Prostate gland (tissue), 2 donors: ENCODE measurements at regions not wholly inside any gene's neighbourhood (a gene's known extent, or its start where the extent isn't known, plus 50 kb on each side); places are given as distances from the start of the nearest gene placed in this dataset.

Experiments used
- DNase-seq: peaks from one replicate; pipeline ENCODE4 v3.0.0-alpha.2; 2019; ENCODE audit warnings: low spot score
- H3K27ac ChIP-seq, 2 donors: fragments of 200-600 bp; sonication (generic); 2 replicates each; pipeline ENCODE4 v1.5.1; 2017 to 2019
- H3K27me3 ChIP-seq: fragments of 200-600 bp; sonication (generic); replicated peaks from 2 replicates; pipeline ENCODE4 v1.5.1; 2019; ENCODE audit not compliant: insufficient read depth
- H3K36me3 ChIP-seq, 2 donors: fragments of 200-600 bp; sonication (generic); 1 replicate in 1 of 2; 2 replicates in 1 of 2; pipeline versions ENCODE4 v1.5.1 to v1.8.1; 2017 to 2019
- H3K4me1 ChIP-seq: fragments of 200-600 bp; sonication (generic); replicated peaks from 2 replicates; pipeline ENCODE4 v1.5.1; 2019
- H3K4me3 ChIP-seq, 2 donors: fragments of 200-600 bp; sonication (generic); 2 replicates each; pipeline ENCODE4 v1.5.1; 2017 to 2019
- H3K9me3 ChIP-seq: fragments of 200-600 bp; sonication (generic); 2 replicates; pipeline ENCODE4 v1.5.1; 2017
- CTCF ChIP-seq, 4 experiments: fragments of 200-600 bp in 2 of 4; fragments of 450-650 bp in 2 of 4; sonication (generic) in 2 of 4; IDR thresholded peaks; 1 replicate in 3 of 4; 2 replicates in 1 of 4; pipeline ENCODE4 v1.5.1; 2016 to 2019; ENCODE audit warnings: antibody characterized with exemption in 4 of 4, mild to moderate bottlenecking in 2 of 4, moderate library complexity in 2 of 4
- POLR2A ChIP-seq: fragments of 450-650 bp; IDR thresholded peaks from one replicate; pipeline ENCODE4 v1.6.1; 2016; ENCODE audit warnings: antibody characterized with exemption, mild to moderate bottlenecking
- POLR2AphosphoS5 ChIP-seq: sonication (generic); formaldehyde crosslinking; IDR thresholded peaks from one replicate; pipeline ENCODE4 v1.6.1; 2017; ENCODE audit warnings: antibody characterized with exemption
- WGBS: methylation state at CpG from one replicate; pipeline ENCODE4 v1.1.5; 2018; 5-methylcytosine and 5-hydroxymethylcytosine counted together
- intact Hi-C: fragments of 100-400 bp; cut with DNase I; formaldehyde crosslinking; loops from one replicate; pipeline ENCODE4 v1.14.2; 2022

- no peak for DNase-seq
- Histone ChIP-seq H3K36me3 (no peaks in the 10 kb centered on the region), H3K27me3 (no peaks in the 10 kb centered on the region), H3K4me1 (no peaks in the 10 kb centered on the region), H3K27ac (no peak overlapping the region), H3K4me3 (no peak overlapping the region), H3K9me3 (no peaks in the 10 kb centered on the region)
- TF ChIP-seq CTCF (IDR thresholded peaks at IDR 0.05) (no peak), POLR2AphosphoS5 (no peak), POLR2A (no peak)
- intact Hi-C loops: no loop called here
- 92% methylated on average over 1 of the region's 1 CpG for WGBS
Observed at GRCh38 chr6:76703786-76704185, 631.3 kb upstream of the IMPG1 start.

GRCh38 chr6:76703285-76703684 is 630.8 kb upstream of the IMPG1 start:
- no peak for DNase-seq
- 88% methylated on average over 2 of the region's 2 CpGs for WGBS
- no peaks in the 10 kb centered on the region for H3K36me3 ChIP-seq
- no peaks in the 10 kb centered on the region for H3K4me1 ChIP-seq
- intact Hi-C loops: no loop called here
- no peak overlapping the region for H3K4me3 ChIP-seq
- H3K27ac ChIP-seq: no peak overlapping the region
- no peaks in the 10 kb centered on the region for H3K27me3 ChIP-seq
- TF ChIP-seq POLR2A: no peak
- no peak for TF ChIP-seq CTCF (IDR thresholded peaks at IDR 0.05)
- TF ChIP-seq POLR2AphosphoS5: no peak
- H3K9me3 ChIP-seq: no peaks in the 10 kb centered on the region

- Histone ChIP-seq H3K36me3 (no peaks in the 10 kb centered on the region), H3K27me3 (no peaks in the 10 kb centered on the region), H3K27ac (no peak overlapping the region), H3K4me1 (no peaks in the 10 kb centered on the region), H3K9me3 (no peaks in the 10 kb centered on the region), H3K4me3 (no peak overlapping the region)
- DNase-seq: no peak
- intact Hi-C loops: no loop called here
- 58% methylated on average over 1 of the region's 1 CpG for whole genome bisulfite sequencing
- TF ChIP-seq CTCF (IDR thresholded peaks at IDR 0.05): no peak
- TF ChIP-seq POLR2A: no peak
- TF ChIP-seq POLR2AphosphoS5: no peak
Observed at GRCh38 chr6:76702187-76702586, 629.7 kb upstream of the IMPG1 start.

- DNase-seq: no peak
- H3K27me3 ChIP-seq: no peaks in the 10 kb centered on the region
- WGBS: 33% methylated on average over 3 of the region's 3 CpGs
- no peaks in the 10 kb centered on the region for H3K9me3 ChIP-seq
- H3K4me1 ChIP-seq: no peaks in the 10 kb centered on the region
- TF ChIP-seq CTCF (IDR thresholded peaks at IDR 0.05) (no peak), POLR2AphosphoS5 (no peak), POLR2A (no peak)
- H3K4me3 ChIP-seq: no peak overlapping the region
- intact Hi-C loops: no loop called here
- H3K27ac ChIP-seq: no peak overlapping the region
- H3K36me3 ChIP-seq: no peaks in the 10 kb centered on the region
Observed at GRCh38 chr6:76701610-76702009, 629.1 kb upstream of the IMPG1 start.

- WGBS: 45% methylated on average over 2 of the region's 2 CpGs
- intact Hi-C loops: no loop called here
Observed at GRCh38 chr6:76697585-76697984, 625.1 kb upstream of the IMPG1 start.

More at GRCh38 chr6:76697585-76697984, 625.1 kb upstream of the IMPG1 start:
- H3K27ac ChIP-seq: no peak overlapping the region
- H3K4me3 ChIP-seq: no peak overlapping the region
- no peaks in the 10 kb centered on the region for H3K36me3 ChIP-seq
- no peaks in the 10 kb centered on the region for H3K9me3 ChIP-seq
- no peak for TF ChIP-seq POLR2AphosphoS5
- TF ChIP-seq POLR2A: no peak
- no peak for TF ChIP-seq CTCF (IDR thresholded peaks at IDR 0.05)
- no peak for DNase-seq
- H3K27me3 ChIP-seq: no peaks in the 10 kb centered on the region
- no peaks in the 10 kb centered on the region for H3K4me1 ChIP-seq
